Endothelial cell of umbilical vein (primary cell): ENCODE measurements at regions not wholly inside any gene's neighbourhood (a gene's known extent, or its start where the extent isn't known, plus 50 kb on each side); places are given as distances from the start of the nearest gene placed in this dataset.

Experiments
- BruUV-seq: library from RNA; stranded (reverse); fragments of 400-500 nt; replicated peaks from 2 replicates; lab custom pipeline; 2021; lab: Mats Ljungman, UMichigan
- CTCF ChIA-PET: fragments of 300-600, 350-600 bp; sonication (Branson Sonifier 250); formaldehyde crosslinking; loops from one replicate; lab custom pipeline; 2021; ENCODE audit warnings: antibody characterized with exemption, inconsistent platforms; lab: Charles Lee
- POLR2A ChIA-PET: fragments of 300-600, 350-600 bp; sonication (Branson Sonifier 250); formaldehyde crosslinking; loops from one replicate; lab custom pipeline; 2021; ENCODE audit warnings: antibody characterized with exemption, inconsistent platforms; lab: Charles Lee
- DNase-seq: peaks from one replicate; pipeline ENCODE4 v3.0.0-alpha.2; 2011; ENCODE audit warnings: low read depth, low spot score
- FAIRE-seq: peaks from 2 replicates; lab custom pipeline; 2011; peaks lifted over from hg19 to GRCh38; lab: Jason Lieb, UNC
- H2AFZ ChIP-seq: 2 replicates; pipeline ENCODE4 v1.6.0; 2012; ENCODE audit warnings: low read depth, low read length, control low read depth, inconsistent platforms
- H3K27ac ChIP-seq: 2 replicates; pipeline ENCODE4 v1.5.1; 2011; ENCODE audit warnings: low read depth, mild to moderate bottlenecking, control low read depth, low read length, moderate library complexity; ENCODE audit not compliant: insufficient read depth
- H3K27me3 ChIP-seq, 2 experiments: 2 replicates each; pipeline versions ENCODE4 v1.6.0 to v1.6.1; 2011; ENCODE audit warnings: low read length in 2 of 2, mixed read lengths in 1 of 2; ENCODE audit not compliant: control insufficient read depth in 2 of 2, insufficient read depth in 2 of 2
- H3K36me3 ChIP-seq, 2 experiments: 2 replicates in 1 of 2; 3 replicates in 1 of 2; pipeline ENCODE4 v1.5.1; 2011; ENCODE audit warnings: low read length in 2 of 2, mild to moderate bottlenecking in 1 of 2, moderate library complexity in 1 of 2; ENCODE audit not compliant: control insufficient read depth in 2 of 2, insufficient read depth in 2 of 2; ENCODE audit errors: extremely low read depth in 1 of 2
- H3K4me1 ChIP-seq: 3 replicates; pipeline ENCODE4 v1.5.1; 2011; ENCODE audit warnings: mild to moderate bottlenecking, low read length; ENCODE audit not compliant: control insufficient read depth, insufficient read depth; ENCODE audit errors: extremely low read depth
- H3K4me2 ChIP-seq: 2 replicates; pipeline ENCODE4 v1.6.1; 2011; ENCODE audit warnings: low read length, control low read depth, mixed read lengths; ENCODE audit not compliant: insufficient read depth
- H3K4me3 ChIP-seq, 3 experiments: fragments of 200-600 bp in 1 of 3; sonication (generic), shearing (Covaris generic) in 1 of 3; replicated peaks in 1 of 3; 2 replicates each; pipeline ENCODE4 v1.5.1; 2011 to 2016; ENCODE audit warnings: control low read depth in 3 of 3, low read length in 3 of 3, mild to moderate bottlenecking in 2 of 3, inconsistent platforms in 1 of 3, low read depth in 1 of 3, moderate library complexity in 1 of 3; ENCODE audit not compliant: insufficient read depth in 1 of 3
- H3K79me2 ChIP-seq: 2 replicates; pipeline ENCODE4 v1.6.0; 2012; ENCODE audit warnings: low read length, inconsistent platforms; ENCODE audit not compliant: control insufficient read depth, insufficient read depth
- H3K9ac ChIP-seq: replicated peaks from 2 replicates; pipeline ENCODE3; 2011; ENCODE audit warnings: low read length, control low read depth; ENCODE audit not compliant: insufficient read depth; ENCODE audit errors: extremely low read depth
- H3K9me1 ChIP-seq: replicated peaks from 3 replicates; pipeline ENCODE4 v1.6.0; 2011; ENCODE audit warnings: mild to moderate bottlenecking, low read length; ENCODE audit not compliant: control insufficient read depth, insufficient read depth; ENCODE audit errors: extremely low read depth
- H3K9me3 ChIP-seq: replicated peaks from 2 replicates; pipeline ENCODE4 v1.5.1; 2012; ENCODE audit warnings: low read length, inconsistent platforms; ENCODE audit not compliant: control insufficient read depth, insufficient read depth
- H4K20me1 ChIP-seq: replicated peaks from 2 replicates; pipeline ENCODE3; 2011; ENCODE audit warnings: mild to moderate bottlenecking, low read length; ENCODE audit not compliant: control insufficient read depth, insufficient read depth; ENCODE audit errors: extremely low read depth
- CTCF ChIP-seq, 2 donors: IDR thresholded peaks; 1 replicate in 1 of 2; 2 replicates in 1 of 2; pipeline ENCODE4 v1.5.1; 2011; ENCODE audit warnings: low read length in 2 of 2, mild to moderate bottlenecking in 2 of 2, moderate library complexity in 2 of 2, control low read depth in 1 of 2, inconsistent platforms in 1 of 2, low read depth in 1 of 2; ENCODE audit not compliant: insufficient read depth in 1 of 2; ENCODE audit errors: extremely low read depth in 1 of 2
- EZH2 ChIP-seq: IDR thresholded peaks from 2 replicates; pipeline ENCODE4 v1.6.1; 2012; ENCODE audit warnings: borderline replicate concordance, low read depth, mild to moderate bottlenecking, moderate library complexity, low read length, inconsistent platforms; ENCODE audit not compliant: severe bottlenecking
- FOS ChIP-seq: IDR thresholded peaks from 2 replicates; pipeline ENCODE4 v1.6.1; 2011; ENCODE audit warnings: mild to moderate bottlenecking, low read length, moderate library complexity, borderline replicate concordance; ENCODE audit not compliant: insufficient read depth
- GATA2 ChIP-seq: IDR thresholded peaks from 2 replicates; pipeline ENCODE4 v1.7.0; 2011; ENCODE audit warnings: low read depth, mild to moderate bottlenecking, moderate library complexity, mixed read lengths, low read length; ENCODE audit not compliant: insufficient read length, insufficient read depth
- JUN ChIP-seq: IDR thresholded peaks from 2 replicates; pipeline ENCODE4 v1.6.1; 2011; ENCODE audit warnings: borderline replicate concordance, low read depth; ENCODE audit not compliant: insufficient read length, insufficient read depth
- MAX ChIP-seq: IDR thresholded peaks from 2 replicates; pipeline ENCODE4 v1.6.1; 2011; ENCODE audit not compliant: insufficient read depth, insufficient read length
- MYC ChIP-seq: IDR thresholded peaks from one replicate; pipeline ENCODE4 v1.6.1; 2011; ENCODE audit warnings: mild to moderate bottlenecking, low read depth, low read length
- POLR2A ChIP-seq: IDR thresholded peaks from 2 replicates; pipeline ENCODE4 v1.6.1; 2012; ENCODE audit warnings: low read depth, mild to moderate bottlenecking, control low read depth, low read length
- POLR2AphosphoS5 ChIP-seq: IDR thresholded peaks from 2 replicates; pipeline ENCODE4 v1.6.1; 2012; ENCODE audit warnings: low read depth, mild to moderate bottlenecking, control low read depth, low read length, moderate library complexity; ENCODE audit not compliant: insufficient read depth
- dilution Hi-C: fragments of 300-500 bp; cut with MboI; formaldehyde crosslinking; loops from one replicate; pipeline ENCODE4 v1.15.0; 2019; ENCODE audit warnings: low sequenced_read_pairs; ENCODE audit not compliant: extremely low pct_ligation_motif_present
- intact Hi-C: fragments of 100-400 bp; cut with micrococcal nuclease; formaldehyde crosslinking; loops from one replicate; pipeline ENCODE4 v1.10.0; 2022

- H3K9me1 ChIP-seq, result no peaks in the 10 kb centered on the region
- H2AFZ ChIP-seq, result no peak overlapping the region
- no peaks in the 10 kb centered on the region for H3K27me3 ChIP-seq
- no peak overlapping the region for H3K9ac ChIP-seq
- ChIA-PET POLR2A (no interaction called here), CTCF (no interaction called here)
- H3K9me3 ChIP-seq, result peaks cover 2% of the 10 kb centered on the region
- intact Hi-C loops, result no loop called here
- no TSS peak for BruUV-seq
- TF ChIP-seq POLR2A (no peak), CTCF (IDR thresholded peaks at IDR 0.05; ENCODE audit: extremely low read depth in 1 of 2, insufficient read depth in 1 of 2, low read depth in 1 of 2, low read length in 2 of 2) (no peak), GATA2 (no peak), FOS (no peak), MYC (no peak), MAX (no peak), POLR2AphosphoS5 (no peak), EZH2 (no peak), JUN (no peak)
- FAIRE-seq, result no peak
- no peak overlapping the region for H3K27ac ChIP-seq
- H3K4me2 ChIP-seq, result no peak overlapping the region
- dilution Hi-C loops, result no loop called here
- no peak for DNase-seq
- H3K36me3 ChIP-seq, result no peaks in the 10 kb centered on the region
- no peaks in the 10 kb centered on the region for H3K4me1 ChIP-seq
- H3K4me3 ChIP-seq, result no peak overlapping the region
- H3K79me2 ChIP-seq, result no peaks in the 10 kb centered on the region
- no peaks in the 10 kb centered on the region for H4K20me1 ChIP-seq
Observed at GRCh38 chr2:14910654-14911053, 278.1 kb downstream of the LRATD1 start.
